ENCODE measurements at regions not wholly inside any gene's neighbourhood (a gene's known extent, or its start where the extent isn't known, plus 50 kb on each side); places are given as distances from the start of the nearest gene placed in this dataset.

DNA sequence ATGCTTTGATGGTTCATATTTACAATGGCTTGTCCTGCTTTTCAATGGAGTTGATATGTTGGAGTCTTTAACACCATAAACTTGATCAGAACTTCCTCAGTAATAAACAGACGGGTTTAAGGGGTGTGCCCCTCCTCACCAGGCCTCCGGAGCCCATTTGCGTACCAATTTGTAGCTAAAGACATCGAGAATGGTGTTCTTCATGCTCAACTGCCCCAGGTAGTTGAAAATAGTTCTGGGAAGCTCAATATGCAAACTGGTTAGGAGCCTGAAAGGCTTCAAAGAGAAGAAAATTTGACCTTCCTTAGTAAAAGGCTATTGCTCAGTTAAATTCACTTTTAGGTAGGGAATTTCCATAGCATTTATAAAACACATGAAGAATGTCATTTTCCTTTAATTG lies 68.1 kb upstream of the RRP15 start:
- FAIRE-seq, result no peak
- no peak for DNase-seq (ENCODE audit: extremely low spot score, insufficient read length, low read depth)

DNA sequence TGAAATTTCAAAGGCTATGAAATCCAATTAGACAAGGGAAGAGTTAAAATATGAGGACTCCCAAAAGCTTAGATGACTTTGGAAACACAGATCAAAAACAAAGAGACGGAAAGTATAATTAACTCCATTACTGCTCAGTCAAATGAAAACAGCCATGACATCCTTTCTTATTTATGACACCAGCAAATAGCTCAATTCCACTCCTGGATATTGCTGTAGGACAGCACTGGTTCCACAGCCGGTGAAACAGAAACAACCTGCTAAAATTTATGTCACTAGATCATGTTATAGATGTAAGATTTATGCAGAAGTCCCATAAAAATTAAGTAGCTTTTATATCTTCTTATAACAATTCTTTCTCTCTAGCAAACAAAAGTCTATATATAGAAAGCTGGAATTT lies 65.6 kb upstream of the RRP15 start:
- DNase-seq (ENCODE audit: extremely low spot score, insufficient read length, low read depth) (no peak), FAIRE-seq (no peak)

DNA sequence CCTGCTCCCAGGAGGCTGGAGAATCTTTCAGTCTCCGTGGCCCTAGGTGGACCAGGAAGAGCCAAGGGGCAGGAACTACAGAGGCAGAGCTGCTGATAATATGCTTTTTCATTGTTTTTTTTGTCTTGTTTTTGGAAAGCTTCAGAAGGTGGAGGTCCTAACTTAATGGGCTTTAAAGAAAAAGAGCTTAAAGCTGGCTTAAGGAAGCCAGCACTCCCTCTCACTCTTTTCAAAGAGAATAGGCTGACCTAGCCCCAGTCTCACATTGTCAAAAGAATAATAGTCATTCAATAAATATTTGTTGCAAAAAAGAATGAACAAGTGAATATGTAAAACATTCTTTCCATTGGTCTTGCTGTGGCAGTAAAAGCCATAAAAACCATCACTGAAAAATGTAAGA lies 61.0 kb upstream of the RRP15 start:
- no peak for FAIRE-seq

GRCh38 chr1:218226005-218226404 lies 59.1 kb upstream of the RRP15 start:
- DNase-seq (ENCODE audit: extremely low spot score, insufficient read length, low read depth), result no peak
- FAIRE-seq, result no peak

More for the DNA sequence above, 61.0 kb upstream of the RRP15 start:
- DNase-seq (ENCODE audit: extremely low spot score, insufficient read length, low read depth), result no peak
